GM12878 (cell line): ENCODE measurements at regions not wholly inside any gene's neighbourhood (a gene's known extent, or its start where the extent isn't known, plus 50 kb on each side); places are given as distances from the start of the nearest gene placed in this dataset.

Experiments used
- ATAC-seq: fragments of 200-7000 bp; cut with Tn5 transposase; 3 replicates; pipeline ENCODE4 v1.9.1; 2020; ENCODE audit warnings: mild to moderate bottlenecking, moderate library complexity
- BruUV-seq: library from RNA; stranded (reverse); fragments of 400-500 nt; replicated peaks from 2 replicates; lab custom pipeline; 2021; lab: Mats Ljungman, UMichigan
- CTCF ChIA-PET: fragments of 300-600 bp; sonication (Branson Sonifier 250); formaldehyde crosslinking; extraction: SDS; loops from one replicate; lab custom pipeline; 2021; ENCODE audit warnings: inconsistent platforms; lab: Yijun Ruan, JAX
- POLR2A ChIA-PET: fragments of 350-600 bp; formaldehyde crosslinking; extraction: SDS; loops from one replicate; lab custom pipeline; 2021; ENCODE audit warnings: inconsistent platforms; lab: Charles Lee
- RAD21 ChIA-PET: fragments of 300-600 bp; sonication (Branson Sonifier 250); formaldehyde crosslinking; loops from one replicate; lab custom pipeline; 2023; ENCODE audit warnings: antibody characterized with exemption; ENCODE audit not compliant: unreplicated experiment; lab: Charles Lee
- SMC1A ChIA-PET: fragments of 300-600 bp; sonication (Branson Sonifier 250); formaldehyde crosslinking; loops from one replicate; lab custom pipeline; 2023; ENCODE audit not compliant: unreplicated experiment, uncharacterized antibody; lab: Charles Lee
- DNase-seq: peaks from one replicate; pipeline ENCODE4 v3.0.0-alpha.2; 2011; ENCODE audit warnings: low read depth, low spot score
- FAIRE-seq: peaks from 3 replicates; lab custom pipeline; 2011; peaks lifted over from hg19 to GRCh38; lab: Jason Lieb, UNC
- H2AFZ ChIP-seq: 2 replicates; pipeline ENCODE4 v1.6.0; 2011; ENCODE audit warnings: low read depth, low read length, control low read depth; ENCODE audit not compliant: control insufficient read depth
- H3K27ac ChIP-seq: 2 replicates; pipeline ENCODE4 v1.5.1; 2011; ENCODE audit warnings: control low read depth; ENCODE audit not compliant: control insufficient read depth, insufficient read depth
- H3K27me3 ChIP-seq, 2 experiments: replicated peaks in 1 of 2; 2 replicates each; pipeline versions ENCODE4 v1.6.0 to v1.6.1; 2011; ENCODE audit warnings: low read length in 1 of 2; ENCODE audit not compliant: control insufficient read depth in 2 of 2, insufficient read depth in 2 of 2
- H3K36me3 ChIP-seq, 2 experiments: 2 replicates each; pipeline ENCODE4 v1.5.1; 2011; ENCODE audit warnings: low read length in 1 of 2; ENCODE audit not compliant: control insufficient read depth in 2 of 2, insufficient read depth in 2 of 2
- H3K4me1 ChIP-seq: 2 replicates; pipeline ENCODE4 v1.6.1; 2011; ENCODE audit warnings: mild to moderate bottlenecking, low read length, moderate library complexity, mixed read lengths; ENCODE audit not compliant: control insufficient read depth, insufficient read depth
- H3K4me2 ChIP-seq: 2 replicates; pipeline ENCODE4 v1.6.0; 2011; ENCODE audit warnings: control low read depth; ENCODE audit not compliant: control insufficient read depth, insufficient read depth
- H3K4me3 ChIP-seq: fragments of 200-600 bp; sonication (generic); 2 replicates; pipeline ENCODE4 v1.5.1; 2016
- H3K79me2 ChIP-seq: 2 replicates; pipeline ENCODE4 v1.6.0; 2011; ENCODE audit warnings: low read length; ENCODE audit not compliant: control insufficient read depth, insufficient read depth
- H3K9ac ChIP-seq: 2 replicates; pipeline ENCODE4 v1.8.0; 2011; ENCODE audit warnings: low read length, control low read depth, mixed read lengths; ENCODE audit not compliant: control insufficient read depth, insufficient read depth
- H3K9me3 ChIP-seq: replicated peaks from 3 replicates; pipeline ENCODE4 v1.5.1; 2011; ENCODE audit warnings: mild to moderate bottlenecking, low read length; ENCODE audit not compliant: control insufficient read depth, insufficient read depth
- H4K20me1 ChIP-seq: 2 replicates; pipeline ENCODE4 v1.6.0; 2011; ENCODE audit not compliant: control insufficient read depth, insufficient read depth
- BCL11A ChIP-seq: IDR thresholded peaks from 2 replicates; pipeline ENCODE4 v1.6.1; 2011; ENCODE audit warnings: low read depth, low read length
- CHD1 ChIP-seq: IDR thresholded peaks from 2 replicates; pipeline ENCODE4 v1.6.1; 2012; ENCODE audit warnings: low read depth, low read length, improper control_type of control experiment
- CTCF ChIP-seq, 3 experiments: IDR thresholded peaks in 2 of 3; conservative IDR thresholded peaks in 1 of 3; 2 replicates each; pipeline ENCODE4 v1.5.1; 2011; ENCODE audit warnings: low read depth in 3 of 3, low read length in 3 of 3, mild to moderate bottlenecking in 3 of 3, control low read depth in 2 of 3, moderate library complexity in 2 of 3, inconsistent platforms in 1 of 3, mixed read lengths in 1 of 3; ENCODE audit not compliant: control insufficient read depth in 2 of 3, insufficient read depth in 1 of 3; ENCODE audit errors: extremely low read depth in 1 of 3
- FOS ChIP-seq: IDR thresholded peaks from 3 replicates; pipeline ENCODE4 v1.6.1; 2011; ENCODE audit warnings: borderline replicate concordance; ENCODE audit not compliant: insufficient read length; ENCODE audit errors: extremely low read depth
- FOXM1 ChIP-seq: IDR thresholded peaks from 2 replicates; pipeline ENCODE4 v1.6.1; 2012; ENCODE audit warnings: low read depth, mild to moderate bottlenecking, inconsistent platforms, low read length, moderate library complexity
- GATAD2B ChIP-seq: fragments of 450-650 bp; conservative IDR thresholded peaks from 2 replicates; pipeline ENCODE4 v1.6.1; 2017; ENCODE audit warnings: low read depth, mild to moderate bottlenecking, moderate library complexity
- HSF1 ChIP-seq: fragments of 150-350 bp; IDR thresholded peaks from 2 replicates; pipeline ENCODE4 v1.6.1; 2014; ENCODE audit warnings: mild to moderate bottlenecking, low read depth, low read length
- KDM1A ChIP-seq: fragments of 200-600 bp; sonication (generic); IDR thresholded peaks from 2 replicates; pipeline ENCODE4 v1.6.1; 2016; ENCODE audit warnings: borderline replicate concordance
- MXI1 ChIP-seq: fragments of 150-350 bp; IDR thresholded peaks from 2 replicates; pipeline ENCODE4 v1.6.1; 2011; ENCODE audit warnings: low read depth, mild to moderate bottlenecking, inconsistent platforms, low read length, improper control_type of control experiment
- MYC ChIP-seq: IDR thresholded peaks from 2 replicates; pipeline ENCODE4 v1.6.1; 2011; ENCODE audit warnings: mild to moderate bottlenecking, low read length, moderate library complexity, inconsistent platforms; ENCODE audit not compliant: insufficient read depth, insufficient replicate concordance, insufficient read length, severe bottlenecking
- NFYB ChIP-seq: IDR thresholded peaks from 2 replicates; pipeline ENCODE4 v1.6.1; 2011; ENCODE audit warnings: low read depth, mild to moderate bottlenecking, low read length, improper control_type of control experiment, moderate library complexity; ENCODE audit not compliant: insufficient read depth
- POLR2A ChIP-seq: IDR thresholded peaks from 2 replicates; pipeline ENCODE4 v1.6.1; 2011; ENCODE audit warnings: low read depth, mild to moderate bottlenecking, low read length
- SIX5 ChIP-seq: IDR thresholded peaks from 2 replicates; pipeline ENCODE4 v1.6.1; 2011; ENCODE audit warnings: mild to moderate bottlenecking, low read depth, low read length, moderate library complexity; ENCODE audit not compliant: severe bottlenecking
- SMARCA5 ChIP-seq: fragments of 450-650 bp; IDR thresholded peaks from 2 replicates; pipeline ENCODE4 v1.6.1; 2017; ENCODE audit warnings: mild to moderate bottlenecking
- SREBF2 ChIP-seq: IDR thresholded peaks from 2 replicates; pipeline ENCODE4 v1.6.1; 2012; ENCODE audit warnings: mild to moderate bottlenecking, low read length
- TCF12 ChIP-seq: IDR thresholded peaks from 2 replicates; pipeline ENCODE4 v1.6.1; 2011; ENCODE audit warnings: low read depth, mild to moderate bottlenecking, low read length
- ZNF24 ChIP-seq: fragments of 450-650 bp; IDR thresholded peaks from 2 replicates; pipeline ENCODE4 v1.6.1; 2017; ENCODE audit warnings: antibody characterized with exemption, mild to moderate bottlenecking
- ZNF274 ChIP-seq: IDR thresholded peaks from one replicate; pipeline ENCODE4 v1.8.0; 2011; ENCODE audit not compliant: insufficient read length, insufficient read depth
- in situ Hi-C: fragments of 300-500 bp; cut with MboI; formaldehyde crosslinking; loops from 9 replicates; pipeline ENCODE4 v1.14.3; 2018; ENCODE audit warnings: mixed read lengths
- intact Hi-C: fragments of 100-400 bp; cut with micrococcal nuclease; formaldehyde crosslinking; loops from one replicate; pipeline ENCODE4 v1.14.2; 2022; ENCODE audit not compliant: unreplicated experiment

DNA sequence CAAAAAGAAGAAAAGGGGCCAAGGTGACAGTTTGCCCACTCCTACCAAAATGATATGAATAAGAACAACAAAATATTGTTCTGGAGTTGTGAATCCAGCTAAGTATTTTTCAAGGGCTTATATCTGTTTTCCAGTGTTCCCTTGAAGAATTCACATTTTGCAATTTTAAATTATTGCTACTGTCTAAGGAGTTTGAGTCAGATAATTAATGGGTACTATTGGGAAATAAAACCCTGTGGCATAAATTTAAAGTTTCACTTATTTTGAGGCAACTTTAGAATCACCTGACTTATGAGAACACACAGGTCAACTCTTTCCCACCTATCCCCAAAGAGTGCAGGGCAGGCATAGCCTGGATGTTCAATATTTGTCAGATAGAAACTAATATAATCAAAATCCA is 188.0 kb upstream of the GHR start:
- no TSS peak for BruUV-seq
- in situ Hi-C loops (no loop called here), intact Hi-C loops (no loop called here)
- no peak for DNase-seq
- no peak overlapping the region for H3K4me3 ChIP-seq
- no peak overlapping the region for H3K4me2 ChIP-seq
- SMC1A ChIA-PET, result no interaction called here
- H3K4me1 ChIP-seq, result no peaks in the 10 kb centered on the region
- RAD21 ChIA-PET, result no interaction called here
- no peaks in the 10 kb centered on the region for H3K9me3 ChIP-seq
- POLR2A ChIA-PET, result no interaction called here
- FAIRE-seq, result no peak
- TF ChIP-seq ZNF274, result no peak
- TF ChIP-seq BCL11A, result no peak
- TF ChIP-seq CTCF (IDR thresholded peaks at IDR 0.05 in 2 of 3, conservative IDR thresholded peaks at IDR 0.05 in 1 of 3; ENCODE audit: control insufficient read depth in 2 of 3, extremely low read depth in 1 of 3, insufficient read depth in 1 of 3, low read depth in 3 of 3, low read length in 3 of 3), result no peak
- no peak for TF ChIP-seq MXI1
- TF ChIP-seq GATAD2B, result no peak
- no peak for TF ChIP-seq NFYB
- TF ChIP-seq HSF1, result no peak
- TF ChIP-seq SMARCA5, result no peak
- no peak for TF ChIP-seq SIX5
- TF ChIP-seq FOXM1, result no peak
- no peak for TF ChIP-seq KDM1A
- no peak for TF ChIP-seq ZNF24
- TF ChIP-seq CHD1, result no peak
- no peak for TF ChIP-seq POLR2A
- no peak for TF ChIP-seq FOS
- TF ChIP-seq TCF12, result no peak
- no peak for TF ChIP-seq SREBF2
- no peak for TF ChIP-seq MYC
- H3K27me3 ChIP-seq, result no peaks in the 10 kb centered on the region
- H2AFZ ChIP-seq, result no peak overlapping the region
- no peak overlapping the region for H3K9ac ChIP-seq
- ATAC-seq, result no peak
- H3K27ac ChIP-seq, result no peak overlapping the region
- CTCF ChIA-PET, result no interaction called here
- no peaks in the 10 kb centered on the region for H4K20me1 ChIP-seq
- H3K79me2 ChIP-seq, result no peaks in the 10 kb centered on the region
- H3K36me3 ChIP-seq, result no peaks in the 10 kb centered on the region
